ENCODE measurements at regions not wholly inside any gene's neighbourhood (a gene's known extent, or its start where the extent isn't known, plus 50 kb on each side); places are given as distances from the start of the nearest gene placed in this dataset.

- H3K4me3 Mint-ChIP-seq (ENCODE audit: unreplicated experiment), result no peak overlapping the region
- H3K9me3 Mint-ChIP-seq (ENCODE audit: unreplicated experiment), result no peaks in the 10 kb centered on the region
- no peaks in the 10 kb centered on the region for H3K79me2 ChIP-seq (ENCODE audit: insufficient read depth, low read length)
- H3K4me1 Mint-ChIP-seq (ENCODE audit: low read depth, unreplicated experiment), result peaks cover 15% of the 10 kb centered on the region
- TF ChIP-seq EZH2 (IDR thresholded peaks at IDR 0.05; ENCODE audit: insufficient read depth, low read length), result no peak
- peak; percentile 15 for TF ChIP-seq CTCF (IDR thresholded peaks at IDR 0.05; ENCODE audit: insufficient read depth, low read depth, low read length)
- no peaks in the 10 kb centered on the region for H3K36me3 Mint-ChIP-seq (ENCODE audit: low read depth, unreplicated experiment)
- no peak overlapping the region for H3K4me3 ChIP-seq (ENCODE audit: insufficient read depth, low read depth, low read length)
- no peaks in the 10 kb centered on the region for H3K27me3 Mint-ChIP-seq (ENCODE audit: low read depth, unreplicated experiment)
- H3K4me1 ChIP-seq (ENCODE audit: insufficient read depth, low read length), result no peaks in the 10 kb centered on the region
- H3K36me3 ChIP-seq (ENCODE audit: insufficient read depth, low read length), result no peaks in the 10 kb centered on the region
- no peak overlapping the region for H3K27ac Mint-ChIP-seq (ENCODE audit: unreplicated experiment)
- DNase-seq (ENCODE audit: low read depth), result no peak
- H2AFZ ChIP-seq (ENCODE audit: low read depth, low read length), result no peak overlapping the region
- no peak overlapping the region for H3K9ac ChIP-seq (ENCODE audit: low read length)
- no peak overlapping the region for H3K27ac ChIP-seq (ENCODE audit: low read depth, low read length)
- no peak overlapping the region for H3K4me2 ChIP-seq (ENCODE audit: low read length)
- no peak for FAIRE-seq
- H3K9me3 ChIP-seq (ENCODE audit: insufficient read depth, low read depth, low read length), result no peaks in the 10 kb centered on the region
- no peaks in the 10 kb centered on the region for H4K20me1 ChIP-seq (ENCODE audit: insufficient read depth, low read length)
- H3K27me3 ChIP-seq (ENCODE audit: insufficient read depth, low read length), result no peaks in the 10 kb centered on the region
These were observed 370.4 kb upstream of the CDIN1 start for GRCh38 chr15:36208868-36209582.

GRCh38 chr15:36210426-36210825 lies 369.0 kb upstream of the CDIN1 start:
- Histone ChIP-seq H3K27ac (ENCODE audit: low read depth, low read length) (no peak overlapping the region), H3K4me3 (ENCODE audit: insufficient read depth, low read depth, low read length) (no peak overlapping the region), H3K9ac (ENCODE audit: low read length) (no peak overlapping the region), H3K27me3 (ENCODE audit: insufficient read depth, low read length) (no peaks in the 10 kb centered on the region), H3K4me1 (ENCODE audit: insufficient read depth, low read length) (no peaks in the 10 kb centered on the region), H2AFZ (ENCODE audit: low read depth, low read length) (no peak overlapping the region), H3K36me3 (ENCODE audit: insufficient read depth, low read length) (no peaks in the 10 kb centered on the region), H3K9me3 (ENCODE audit: insufficient read depth, low read depth, low read length) (no peaks in the 10 kb centered on the region), H3K79me2 (ENCODE audit: insufficient read depth, low read length) (no peaks in the 10 kb centered on the region), H3K4me2 (ENCODE audit: low read length) (no peak overlapping the region), H4K20me1 (ENCODE audit: insufficient read depth, low read length) (no peaks in the 10 kb centered on the region)
- no peaks in the 10 kb centered on the region for H3K27me3 Mint-ChIP-seq (ENCODE audit: low read depth, unreplicated experiment)
- no peaks in the 10 kb centered on the region for H3K36me3 Mint-ChIP-seq (ENCODE audit: low read depth, unreplicated experiment)
- FAIRE-seq, result no peak
- H3K27ac Mint-ChIP-seq (ENCODE audit: unreplicated experiment), result no peak overlapping the region
- H3K9me3 Mint-ChIP-seq (ENCODE audit: unreplicated experiment), result no peaks in the 10 kb centered on the region
- TF ChIP-seq CTCF (IDR thresholded peaks at IDR 0.05; ENCODE audit: insufficient read depth, low read depth, low read length), result no peak
- no peak for TF ChIP-seq EZH2 (IDR thresholded peaks at IDR 0.05; ENCODE audit: insufficient read depth, low read length)
- H3K4me3 Mint-ChIP-seq (ENCODE audit: unreplicated experiment), result no peak overlapping the region
- H3K4me1 Mint-ChIP-seq (ENCODE audit: low read depth, unreplicated experiment), result peaks cover 15% of the 10 kb centered on the region
- no peak for DNase-seq (ENCODE audit: low read depth)

- no peaks in the 10 kb centered on the region for H4K20me1 ChIP-seq (ENCODE audit: insufficient read depth, low read length)
- Mint-ChIP-seq H3K9me3 (ENCODE audit: unreplicated experiment) (peaks cover 3% of the 10 kb centered on the region), H3K4me3 (ENCODE audit: unreplicated experiment) (no peak overlapping the region), H3K27me3 (ENCODE audit: low read depth, unreplicated experiment) (no peaks in the 10 kb centered on the region), H3K36me3 (ENCODE audit: low read depth, unreplicated experiment) (no peaks in the 10 kb centered on the region), H3K27ac (ENCODE audit: unreplicated experiment) (no peak overlapping the region), H3K4me1 (ENCODE audit: low read depth, unreplicated experiment) (no peaks in the 10 kb centered on the region)
- no peaks in the 10 kb centered on the region for H3K27me3 ChIP-seq (ENCODE audit: insufficient read depth, low read length)
- DNase-seq (ENCODE audit: low read depth) (no peak), FAIRE-seq (no peak)
- no peaks in the 10 kb centered on the region for H3K79me2 ChIP-seq (ENCODE audit: insufficient read depth, low read length)
- H3K9me3 ChIP-seq (ENCODE audit: insufficient read depth, low read depth, low read length), result no peaks in the 10 kb centered on the region
- no peak overlapping the region for H2AFZ ChIP-seq (ENCODE audit: low read depth, low read length)
- H3K4me3 ChIP-seq (ENCODE audit: insufficient read depth, low read depth, low read length), result no peak overlapping the region
- no peaks in the 10 kb centered on the region for H3K36me3 ChIP-seq (ENCODE audit: insufficient read depth, low read length)
- H3K4me1 ChIP-seq (ENCODE audit: insufficient read depth, low read length), result no peaks in the 10 kb centered on the region
- TF ChIP-seq CTCF (IDR thresholded peaks at IDR 0.05; ENCODE audit: insufficient read depth, low read depth, low read length), result no peak
- H3K27ac ChIP-seq (ENCODE audit: low read depth, low read length), result no peak overlapping the region
- H3K4me2 ChIP-seq (ENCODE audit: low read length), result no peak overlapping the region
- H3K9ac ChIP-seq (ENCODE audit: low read length), result no peak overlapping the region
These were observed 361.1 kb upstream of the CDIN1 start for GRCh38 chr15:36218322-36218721.

Data from astrocyte (in vitro differentiated cells and primary cell).